ENCODE measurements at regions not wholly inside any gene's neighbourhood (a gene's known extent, or its start where the extent isn't known, plus 50 kb on each side); places are given as distances from the start of the nearest gene placed in this dataset.
A peak's percentile ranks its signal among the peaks of the same experiment; 100 is the strongest.

DNA sequence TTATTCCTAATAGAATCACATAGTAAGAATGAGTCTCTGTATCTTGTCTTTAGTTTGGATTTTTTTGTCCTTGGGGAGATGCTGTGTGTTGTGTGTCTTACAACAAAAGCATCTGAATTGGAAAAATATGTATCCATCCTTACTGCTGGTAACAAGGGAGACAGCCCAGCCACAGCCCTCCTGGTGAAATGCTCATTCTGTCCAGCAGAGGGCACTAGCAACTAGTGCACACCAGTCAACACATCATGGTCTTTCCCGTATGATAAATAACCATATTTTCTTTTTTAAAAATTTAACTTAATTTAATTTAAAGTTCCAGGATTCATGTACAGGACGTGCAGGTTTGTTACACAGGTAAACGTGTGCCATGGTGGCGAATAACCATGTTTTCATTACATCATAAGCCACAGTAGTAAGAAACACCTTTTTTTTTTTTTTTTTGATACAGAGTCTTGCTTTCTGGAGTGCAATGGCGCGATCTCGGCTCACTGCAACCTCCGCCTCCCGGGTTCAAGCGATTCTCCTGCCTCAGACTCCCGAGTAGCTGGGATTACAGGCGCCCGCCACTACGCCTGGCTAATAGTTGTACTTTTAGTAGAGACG lies 245.1 kb downstream of the PTBP2 start:
- peak; percentile 79 for DNase-seq

DNA sequence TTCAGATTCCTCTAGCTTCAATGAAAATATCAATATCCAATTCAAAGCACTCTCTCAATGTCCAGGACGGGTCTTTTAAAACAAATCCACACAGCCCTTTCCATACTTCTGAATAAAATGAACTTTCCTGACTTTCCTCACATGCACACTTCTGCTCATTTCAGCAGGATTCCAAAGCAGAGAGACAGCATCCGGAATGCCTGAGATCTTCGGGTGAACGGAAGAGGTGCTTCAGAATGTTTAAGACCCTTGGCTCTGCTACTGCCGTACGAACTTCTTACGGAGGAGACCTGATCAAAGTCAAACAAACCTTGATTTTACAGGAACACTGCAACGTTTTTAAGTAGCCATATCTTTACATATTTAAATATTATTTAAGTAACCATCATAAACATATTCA lies 245.7 kb downstream of the PTBP2 start:
- no peak for DNase-seq

DNA sequence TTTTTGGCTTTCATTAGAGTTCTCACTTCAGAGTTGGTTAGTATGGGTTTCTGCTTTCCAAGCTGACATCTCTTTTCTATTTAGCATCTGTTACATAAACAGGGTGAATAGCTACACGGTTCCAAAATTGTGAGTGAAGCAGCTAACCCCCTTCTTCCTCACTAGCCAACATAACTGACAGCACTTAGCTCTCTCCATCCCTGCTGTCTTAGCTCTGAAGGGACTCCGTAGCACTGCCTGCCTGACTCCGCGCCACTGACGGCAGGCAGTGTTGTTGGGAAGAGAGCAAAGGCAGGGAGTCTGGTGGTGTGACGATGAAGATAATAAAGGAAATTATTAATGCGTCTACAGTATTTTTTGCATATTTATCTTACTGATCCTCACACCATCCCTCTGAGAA lies 247.0 kb downstream of the PTBP2 start:
- DNase-seq = no peak

DNA sequence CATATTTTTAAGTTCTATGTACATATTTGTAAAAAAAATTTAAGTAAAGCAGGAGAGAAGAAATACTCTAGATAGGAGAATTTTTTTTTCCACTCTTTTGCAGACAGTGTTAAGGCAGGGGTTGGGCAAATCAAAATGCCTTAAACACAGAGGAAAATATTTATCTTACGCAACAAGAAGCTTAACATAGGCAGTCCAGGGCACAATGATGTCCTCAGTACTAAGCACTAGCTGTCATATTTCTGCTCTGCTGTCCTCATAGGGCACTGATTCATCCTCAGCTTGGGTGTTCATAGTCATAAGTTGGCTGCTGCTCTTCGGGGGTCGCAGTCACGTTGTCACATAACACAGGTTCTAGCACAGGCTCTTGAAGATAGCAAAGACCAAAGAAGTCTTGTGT lies 247.4 kb downstream of the PTBP2 start:
- no peak for DNase-seq

DNA sequence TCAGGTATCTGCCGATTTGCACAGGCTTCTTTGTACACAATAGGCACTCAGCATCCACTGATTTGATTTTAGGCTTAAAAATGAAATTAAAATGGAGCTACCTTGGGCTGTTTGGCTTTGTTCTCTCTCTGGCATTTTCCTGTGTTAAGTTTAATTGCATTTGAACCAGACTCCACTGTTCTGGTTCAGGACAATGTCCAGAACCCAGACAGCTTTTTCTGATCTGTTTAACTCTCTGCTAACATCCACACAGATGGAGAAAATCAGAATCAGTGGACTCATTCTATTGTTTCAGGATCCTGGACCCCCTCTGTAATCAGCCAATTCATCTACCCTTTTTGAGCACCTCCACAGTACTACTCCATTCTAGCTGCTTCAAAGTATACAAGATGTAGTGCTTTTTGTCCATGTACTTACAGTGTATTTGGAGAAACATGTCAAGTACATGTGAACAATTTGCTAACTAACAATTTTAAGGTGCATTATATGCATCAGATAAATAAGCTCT lies 248.1 kb downstream of the PTBP2 start:
- no peak for DNase-seq

DNA sequence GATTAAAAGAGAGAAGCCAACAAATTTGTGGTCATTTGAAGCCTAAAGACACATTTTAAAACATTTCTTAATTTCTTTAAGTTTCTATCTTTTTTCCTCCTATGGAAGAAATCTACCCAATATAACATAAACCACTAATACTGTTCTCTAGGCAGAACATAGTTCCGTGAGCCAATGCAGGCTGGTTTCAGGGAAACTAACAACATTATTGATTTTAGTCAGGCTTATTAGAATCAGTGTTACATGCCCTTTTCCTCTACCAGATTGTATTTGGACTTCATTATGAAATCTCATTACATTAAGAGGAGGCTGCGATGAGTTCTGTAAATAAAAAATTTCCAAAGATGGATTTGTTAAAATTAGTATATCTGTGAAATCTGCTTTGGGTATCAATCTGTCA lies 249.9 kb downstream of the PTBP2 start:
- DNase-seq = no peak

DNA sequence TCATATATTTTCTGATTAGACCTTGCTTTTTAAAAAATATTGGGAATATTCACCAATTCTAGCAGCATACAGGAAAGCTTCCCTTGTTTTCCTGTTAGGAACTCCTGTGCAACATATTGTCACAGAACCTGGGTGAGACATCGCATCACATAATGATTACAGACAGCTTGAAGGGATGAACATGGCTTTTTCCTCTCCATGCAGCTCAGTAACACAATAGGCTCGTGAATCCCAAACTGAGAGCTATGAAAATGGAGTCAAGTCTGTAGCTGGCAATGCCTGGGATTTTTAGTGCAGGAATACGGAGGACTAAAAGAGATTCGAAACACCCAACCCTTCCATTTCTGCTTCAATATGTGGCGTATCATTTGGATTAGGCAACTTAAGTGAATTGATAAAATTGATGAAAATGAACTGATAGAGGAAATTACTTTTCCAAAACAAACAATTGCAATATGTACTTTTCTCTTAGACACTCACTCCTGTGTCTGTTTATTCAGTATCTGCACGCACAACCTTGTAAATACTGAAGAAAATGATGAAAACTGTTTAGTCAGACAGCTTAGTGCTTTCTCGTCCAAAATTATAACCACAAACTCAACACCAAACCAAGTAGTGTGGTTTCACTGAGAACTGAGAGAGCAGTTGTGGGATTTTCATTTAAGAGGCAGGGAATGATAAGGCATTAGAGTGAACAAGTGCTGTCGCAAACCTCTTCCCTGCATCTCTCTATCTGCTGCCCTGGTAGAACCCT lies 250.4 kb downstream of the PTBP2 start:
- no peak for DNase-seq

DNA sequence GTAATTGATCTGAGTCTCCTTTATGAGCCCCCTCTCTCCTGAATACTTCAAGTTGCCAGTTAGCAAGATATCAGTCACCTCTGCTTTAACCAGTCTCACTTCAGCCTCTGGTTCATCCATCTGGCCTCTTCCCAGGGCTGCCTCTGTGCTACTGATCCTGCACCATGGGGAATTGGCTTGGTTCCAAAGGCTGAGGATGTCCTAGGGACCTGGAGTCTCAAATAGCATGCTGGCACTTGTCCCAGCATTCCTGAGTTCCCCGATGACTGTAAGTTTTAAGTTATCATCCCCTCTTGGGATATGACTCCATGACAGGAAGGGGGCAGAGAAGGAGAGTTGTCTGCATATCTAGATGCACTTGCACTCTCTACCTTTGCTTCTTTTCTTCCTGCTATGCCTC lies 252.0 kb downstream of the PTBP2 start:
- DNase-seq = no peak

DNA sequence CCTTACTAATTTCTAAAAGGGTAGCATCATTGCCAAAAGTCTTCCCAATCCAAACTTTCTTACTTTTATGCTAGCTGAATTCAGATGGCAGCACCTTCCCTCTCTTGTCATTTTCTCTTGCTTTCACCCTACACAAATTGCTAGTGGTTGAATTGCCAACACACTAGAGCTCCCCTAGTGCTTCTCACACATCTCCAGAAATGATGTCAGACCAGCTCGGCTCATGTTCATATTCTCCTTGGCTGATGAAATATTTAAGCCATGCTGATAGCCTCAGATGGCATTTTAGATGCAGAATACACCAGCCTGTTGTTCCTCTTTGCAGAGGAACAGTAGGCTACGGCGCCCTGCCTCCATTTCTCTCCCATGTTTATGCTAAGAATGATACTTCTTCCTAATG lies 256.9 kb downstream of the PTBP2 start:
- DNase-seq = no peak

DNA sequence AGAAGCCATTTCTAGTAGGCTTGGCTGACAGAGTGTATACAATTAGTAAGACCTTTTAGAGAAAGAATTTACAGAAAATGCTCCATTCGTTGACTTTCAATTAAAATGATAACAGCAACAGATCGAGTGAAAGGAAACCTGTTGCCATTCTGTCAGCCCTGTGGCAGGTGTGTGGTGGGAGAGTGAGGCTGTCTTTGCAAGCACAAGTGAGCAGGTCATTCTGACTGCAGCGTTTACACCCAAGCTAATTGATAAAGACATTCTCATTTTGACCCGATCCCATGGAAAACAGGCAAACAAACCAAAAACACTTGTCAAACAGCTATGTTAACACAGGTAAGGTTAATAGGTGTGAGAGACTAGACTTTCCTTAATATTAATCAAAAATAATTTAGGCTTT lies 257.3 kb downstream of the PTBP2 start:
- no peak for DNase-seq

DNA sequence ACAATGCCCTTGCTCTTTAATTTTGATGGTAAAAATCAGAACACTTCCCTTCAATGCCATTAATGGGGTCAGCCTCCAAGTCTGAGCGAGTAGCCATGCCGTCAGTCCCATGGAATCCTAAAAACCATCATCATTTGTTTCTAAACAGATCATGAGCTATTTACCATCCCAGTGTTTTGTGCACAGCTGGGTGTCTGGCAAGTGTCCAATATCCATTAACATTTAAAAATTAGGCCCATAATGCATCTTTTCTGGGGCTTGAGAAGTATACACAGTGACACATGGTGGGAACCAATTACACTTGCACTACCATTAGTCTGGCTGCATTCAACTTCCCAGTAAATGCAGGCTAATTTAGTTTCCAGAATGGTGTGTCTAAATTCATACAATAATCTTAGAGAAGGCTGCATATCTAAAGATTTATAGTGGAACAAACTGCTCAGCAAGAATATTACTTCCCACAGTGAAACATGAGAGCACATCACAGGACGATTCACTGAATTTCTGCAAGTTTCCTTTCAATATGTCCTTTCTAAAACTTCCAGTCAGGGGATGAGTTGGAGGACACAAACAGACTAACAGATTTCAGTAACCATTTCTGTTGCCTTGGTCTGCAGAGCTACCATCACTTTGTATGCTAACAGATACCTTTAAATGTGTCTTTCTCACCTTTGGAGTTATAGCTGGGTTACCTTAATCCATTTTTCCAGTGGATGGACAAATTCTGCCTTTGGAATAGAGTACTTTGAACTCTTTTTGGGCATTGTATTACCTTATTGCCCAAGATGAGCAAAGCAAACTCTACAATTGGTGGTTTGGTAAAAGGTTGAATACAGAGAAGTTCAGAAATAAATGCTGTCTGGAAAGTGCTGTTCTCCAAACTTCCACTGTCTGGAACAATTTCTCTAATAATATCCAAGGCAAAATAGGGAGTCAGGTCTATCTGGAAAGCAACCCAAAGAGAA lies 258.0 kb downstream of the PTBP2 start:
- DNase-seq = no peak

DNA sequence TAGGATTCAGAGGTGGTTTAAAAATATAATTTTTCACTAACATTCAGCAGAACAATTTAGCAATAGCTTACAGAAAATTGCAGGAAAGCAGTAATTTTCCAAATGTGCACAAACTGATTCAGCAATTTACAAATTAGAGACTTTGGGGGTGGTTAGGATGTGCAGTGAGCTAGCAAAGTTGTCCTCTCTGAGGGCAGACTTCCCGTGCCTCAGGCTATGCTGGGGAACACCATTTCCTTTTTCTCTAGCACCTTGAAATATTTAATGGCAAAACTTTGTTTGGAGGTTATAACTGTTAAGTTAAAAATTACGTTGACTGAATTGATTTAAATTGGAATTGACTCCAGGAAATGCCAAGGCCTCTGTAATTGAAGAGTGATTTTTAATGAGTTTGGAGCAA lies 258.9 kb downstream of the PTBP2 start:
- no peak for DNase-seq

DNA sequence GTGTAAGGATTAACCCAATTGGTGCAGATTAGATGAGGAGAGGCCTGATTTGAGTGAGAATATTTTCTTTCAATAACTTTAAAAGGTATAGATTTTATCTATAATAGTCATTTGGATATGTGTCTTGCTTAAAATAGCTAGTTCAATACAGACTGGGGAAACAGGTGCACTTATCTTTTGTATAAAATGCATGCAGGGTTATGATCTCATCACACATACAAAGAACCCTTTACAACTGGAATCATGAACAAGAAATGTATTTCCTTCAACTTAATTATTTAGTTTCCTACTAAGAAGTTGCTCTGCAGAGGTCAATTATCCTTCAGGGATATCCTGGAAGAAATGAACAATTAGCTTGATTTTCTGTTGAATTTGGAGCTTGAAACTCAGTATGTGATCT lies 259.6 kb downstream of the PTBP2 start:
- DNase-seq = no peak

DNA sequence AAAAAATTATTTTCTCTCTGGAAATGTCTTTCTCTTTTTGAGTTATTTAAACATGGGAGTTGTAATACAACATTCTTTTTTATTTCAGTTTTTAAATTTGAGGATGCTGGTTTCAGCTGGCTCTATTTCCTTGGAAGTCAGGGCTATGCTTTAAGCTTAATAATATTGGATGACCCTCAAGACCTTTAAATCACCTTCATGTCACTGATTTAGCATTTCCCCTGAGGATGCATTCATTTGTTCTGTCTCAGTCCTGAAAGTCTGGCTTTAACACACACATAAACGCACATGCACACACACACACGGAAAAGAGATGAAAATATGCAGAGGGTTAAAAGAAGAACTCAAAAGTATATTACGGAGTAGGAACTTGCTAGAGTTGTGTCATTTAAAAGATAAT lies 260.5 kb downstream of the PTBP2 start:
- no peak for DNase-seq

DNA sequence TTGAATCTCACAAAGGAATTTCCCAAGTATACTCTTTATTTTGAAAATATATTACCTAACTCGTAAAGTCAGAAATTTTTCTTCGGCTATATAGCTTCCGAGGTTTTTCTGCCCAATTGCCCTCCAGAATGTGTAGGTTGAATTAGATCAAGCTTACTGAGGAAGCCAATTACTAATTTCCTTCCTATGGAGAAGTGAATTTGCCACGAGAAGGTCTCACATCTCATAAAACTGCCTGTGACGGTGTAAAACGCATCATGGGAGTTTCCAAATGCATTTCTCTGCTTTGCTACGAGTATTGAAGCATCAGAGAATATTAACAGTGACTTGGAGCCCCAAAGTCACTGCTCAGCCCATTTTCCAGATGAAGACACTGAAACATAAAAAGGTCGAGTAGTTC lies 262.3 kb downstream of the PTBP2 start:
- no peak for DNase-seq

DNA sequence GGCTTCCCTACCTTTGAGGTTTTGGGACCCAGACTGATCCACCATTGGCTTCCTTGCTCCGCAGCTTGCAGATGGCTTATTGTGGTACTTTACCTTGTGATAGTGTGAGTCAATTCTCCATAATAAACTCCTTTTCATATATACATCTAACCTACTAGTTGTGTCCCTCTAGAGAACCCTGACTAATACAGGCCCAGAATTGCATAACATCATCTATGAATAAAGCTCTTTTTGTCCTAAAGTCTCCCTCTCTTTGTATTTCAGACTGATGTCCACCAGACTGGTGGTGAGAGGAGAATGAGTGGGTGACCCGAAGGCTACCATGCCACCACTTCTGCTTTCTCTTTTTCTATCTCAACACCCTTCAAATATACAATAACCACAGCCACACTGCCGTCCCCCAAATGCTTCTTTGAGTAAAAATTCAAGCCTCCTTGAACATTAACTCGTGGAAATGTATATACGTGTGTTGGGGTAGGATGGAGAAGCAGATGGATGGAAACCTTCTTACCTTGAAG lies 265.7 kb downstream of the PTBP2 start:
- DNase-seq = no peak

DNA sequence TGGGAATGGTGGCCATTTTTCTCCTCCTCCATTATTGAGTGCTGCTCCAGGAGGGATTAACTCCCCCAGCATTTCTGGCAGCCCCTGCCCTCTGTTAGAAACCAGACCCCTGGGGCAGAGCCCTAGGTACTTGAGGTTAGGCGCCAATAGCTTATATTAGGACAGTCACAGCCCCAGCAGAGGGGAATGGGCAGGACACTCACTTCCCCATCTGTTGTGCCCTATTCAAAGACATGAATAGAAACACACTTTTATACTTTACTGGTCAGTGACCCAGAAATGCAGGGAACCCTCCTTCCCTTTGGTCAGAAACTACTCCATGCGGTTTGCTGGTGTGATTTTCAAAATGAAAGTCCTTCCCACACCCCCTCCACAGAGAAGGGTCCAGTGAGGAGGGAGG lies 267.7 kb downstream of the PTBP2 start:
- no peak for DNase-seq

DNA sequence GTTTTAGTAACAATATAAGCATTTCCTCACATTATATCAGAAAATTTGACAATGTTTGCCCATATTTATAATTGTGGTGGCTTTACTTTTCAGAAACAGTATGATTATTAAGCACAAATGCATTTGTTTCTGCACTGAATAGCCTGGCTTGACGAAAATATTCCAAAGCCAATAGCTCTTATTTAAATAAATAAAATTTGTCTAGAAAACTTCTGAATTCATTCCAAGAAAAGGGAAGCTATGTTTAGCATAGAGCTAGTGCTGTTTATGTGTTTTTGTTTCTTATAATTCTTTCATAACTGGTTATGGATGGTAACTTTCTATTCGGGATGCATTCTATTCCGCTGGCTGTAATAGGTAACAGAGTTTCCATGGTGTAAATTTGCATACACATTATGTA lies 268.6 kb downstream of the PTBP2 start:
- DNase-seq = no peak

DNA sequence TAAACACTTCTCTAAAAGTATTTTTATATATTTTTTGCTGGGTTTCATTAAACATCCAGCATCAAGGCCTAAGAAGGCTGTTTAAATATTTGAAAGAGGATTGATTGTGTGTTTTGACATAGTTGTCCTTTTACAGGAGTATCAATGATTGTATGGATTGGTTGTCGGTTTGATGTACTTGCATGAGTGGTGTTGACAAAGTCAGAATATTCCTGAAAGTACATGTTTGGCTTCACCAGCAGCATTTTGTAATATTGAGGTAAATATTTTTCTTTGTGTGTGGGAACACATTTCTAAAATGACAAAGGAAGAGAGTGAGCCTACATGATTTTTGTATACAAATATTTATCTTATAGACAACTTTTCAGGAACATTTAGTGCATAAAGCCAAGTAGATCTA lies 269.7 kb downstream of the PTBP2 start:
- no peak for DNase-seq

DNA sequence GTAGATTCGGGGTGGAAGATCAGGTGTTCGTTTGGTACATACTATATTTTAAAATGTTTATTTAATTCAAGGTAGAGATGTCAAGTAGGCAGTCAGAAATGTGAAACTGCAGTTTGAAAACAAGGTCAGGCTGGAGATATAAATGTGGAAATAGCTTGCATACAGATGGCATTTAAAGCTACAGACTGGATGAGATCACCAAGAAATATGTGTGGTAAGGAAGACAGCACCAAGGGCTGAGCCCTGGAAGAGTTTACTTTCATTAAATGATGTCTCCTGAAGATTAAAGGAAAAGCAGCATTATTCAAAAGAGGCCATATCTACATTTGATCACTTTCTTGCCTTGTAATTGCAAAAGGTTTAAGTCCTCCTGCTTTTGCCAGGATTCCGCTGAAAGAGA lies 271.3 kb downstream of the PTBP2 start:
- DNase-seq = no peak

DNA sequence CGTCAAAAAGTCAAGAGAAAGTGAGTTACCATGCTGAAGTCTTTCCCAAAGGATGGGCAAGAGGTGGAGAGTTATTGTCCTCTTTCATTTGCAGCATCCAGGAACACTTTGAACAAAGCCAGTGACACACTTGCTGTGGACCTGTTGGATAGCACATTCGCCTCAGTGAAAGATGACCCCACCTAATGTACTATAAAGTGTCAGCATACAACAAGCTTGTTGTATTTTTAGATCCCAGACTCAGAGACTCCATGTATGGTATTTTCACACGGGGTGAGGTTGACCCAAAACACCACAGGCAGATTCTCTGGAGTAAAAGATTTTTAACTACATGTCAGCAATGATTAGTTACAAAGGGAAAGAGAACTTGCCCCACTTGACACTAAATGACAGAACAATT lies 273.8 kb downstream of the PTBP2 start:
- DNase-seq = no peak

DNA sequence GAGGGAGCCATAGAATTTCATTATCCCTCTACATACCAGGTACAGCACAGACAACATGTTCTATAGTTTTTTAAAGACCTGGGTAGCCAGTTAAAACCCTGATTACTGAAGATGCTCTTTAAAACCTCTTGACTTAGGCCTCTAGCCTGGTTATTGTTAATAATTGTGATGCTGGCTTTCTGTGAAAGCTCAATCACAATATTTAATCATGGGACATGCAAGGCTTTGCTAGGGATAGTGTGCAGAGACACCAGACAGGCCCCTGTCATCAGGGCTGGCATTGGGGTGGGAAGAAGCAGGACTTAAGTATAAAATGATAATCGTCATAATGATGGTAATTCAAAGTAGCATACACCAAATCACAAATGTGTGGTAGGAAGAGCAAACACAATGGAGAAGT lies 274.4 kb downstream of the PTBP2 start:
- DNase-seq = no peak

DNA sequence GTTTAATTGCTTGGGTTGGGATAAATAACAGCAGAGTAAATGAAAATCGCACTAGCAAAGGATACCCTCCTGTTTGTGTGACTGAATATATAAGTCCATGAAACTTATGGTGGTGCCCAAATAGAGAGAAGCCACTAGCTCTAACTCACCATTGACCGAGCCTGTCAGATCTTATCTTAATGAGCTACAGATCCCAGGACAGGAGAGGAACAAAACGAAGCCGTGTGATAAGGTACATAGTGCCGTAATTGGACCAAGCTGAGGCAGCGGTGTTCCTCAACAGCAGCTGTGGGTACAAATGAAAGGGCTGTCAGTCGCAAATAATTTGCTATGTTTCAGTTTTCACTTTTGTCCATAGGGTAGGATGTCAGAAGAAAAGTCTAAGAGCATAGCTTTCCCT lies 276.1 kb downstream of the PTBP2 start:
- no peak for DNase-seq

DNA sequence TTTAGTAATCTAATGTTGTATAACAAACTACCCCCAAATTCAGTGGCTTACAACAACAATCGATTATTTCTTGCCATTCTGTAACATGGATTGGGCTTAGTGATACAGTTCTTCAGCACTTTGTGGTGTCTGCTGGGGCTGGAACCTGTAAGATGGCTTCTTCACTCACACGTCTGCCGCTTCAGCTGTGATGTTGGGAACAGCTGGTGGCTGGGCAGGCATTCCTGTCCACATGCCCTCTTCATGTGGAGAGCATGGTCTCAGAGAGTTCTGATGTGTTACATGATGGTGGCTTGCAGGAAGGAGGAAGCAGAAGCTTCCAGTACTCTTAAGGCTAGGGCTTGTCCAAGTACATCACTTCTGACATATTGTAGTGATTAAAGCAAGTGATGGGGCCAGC lies 276.9 kb downstream of the PTBP2 start:
- DNase-seq = no peak

All from NCI-H1092 treated with DMSO at 0.1 percent for 48 hours (cell line).